Peyer's patch (tissue), 4 donors: ENCODE measurements at regions not wholly inside any gene's neighbourhood (a gene's known extent, or its start where the extent isn't known, plus 50 kb on each side); places are given as distances from the start of the nearest gene placed in this dataset.

ENCODE experiments used
- DNase-seq, 3 donors: peaks; one replicate each; pipeline ENCODE4 v3.0.0-alpha.2; 2017 to 2019
- H3K27ac ChIP-seq, 4 donors: fragments of 200-600 bp; sonication (generic); one replicate each; pipeline ENCODE4 v1.5.1; 2016 to 2019
- H3K27me3 ChIP-seq, 2 donors: fragments of 200-600 bp; sonication (generic); one replicate each; pipeline ENCODE4 v1.5.1; 2019
- H3K36me3 ChIP-seq, 3 donors: fragments of 200-600 bp; sonication (generic); one replicate each; pipeline ENCODE4 v1.5.1; 2016 to 2019
- H3K4me1 ChIP-seq, 4 donors: fragments of 200-600 bp; sonication (generic); one replicate each; pipeline ENCODE4 v1.5.1; 2016 to 2019
- H3K4me3 ChIP-seq, 4 donors: fragments of 200-600 bp; sonication (generic); 1 replicate in 3 of 4; 2 replicates in 1 of 4; pipeline ENCODE4 v1.5.1; 2016 to 2019; ENCODE audit warnings: mild to moderate bottlenecking in 1 of 4
- H3K9me3 ChIP-seq, 4 donors: fragments of 200-600 bp; sonication (generic); one replicate each; pipeline ENCODE4 v1.5.1; 2016 to 2019; ENCODE audit warnings: mild to moderate bottlenecking in 1 of 4
- CTCF ChIP-seq, 6 experiments: fragments of 450-650 bp in 4 of 6; fragments of 200-600 bp in 2 of 6; sonication (generic) in 1 of 6; IDR thresholded peaks; one replicate each; pipeline ENCODE4 v1.5.1; 2017 to 2019; ENCODE audit warnings: antibody characterized with exemption in 6 of 6, mild to moderate bottlenecking in 3 of 6, moderate library complexity in 1 of 6
- POLR2A ChIP-seq, 2 donors: fragments of 450-650 bp; IDR thresholded peaks; one replicate each; pipeline ENCODE4 v1.5.1; 2017; ENCODE audit warnings: antibody characterized with exemption in 2 of 2, mild to moderate bottlenecking in 2 of 2, moderate library complexity in 2 of 2

- H3K27ac ChIP-seq: no peak overlapping the region
- DNase-seq: no peak
Measured at GRCh38 chr6:21798468-21798867, 204.9 kb downstream of the SOX4 start.

GRCh38 chr6:21800330-21800729 is 206.8 kb downstream of the SOX4 start:
- TF ChIP-seq POLR2A (IDR thresholded peaks at IDR 0.05) (no peak), CTCF (IDR thresholded peaks at IDR 0.05) (no peak)
- Histone ChIP-seq H3K9me3 (no peaks in the 10 kb centered on the region), H3K4me3 (no peak overlapping the region), H3K27ac (no peak overlapping the region), H3K36me3 (no peaks in the 10 kb centered on the region), H3K27me3 (no peaks in the 10 kb centered on the region), H3K4me1 (no peaks in the 10 kb centered on the region)
- no peak for DNase-seq

More at GRCh38 chr6:21798468-21798867, 204.9 kb downstream of the SOX4 start:
- H3K27me3 ChIP-seq: no peaks in the 10 kb centered on the region
- H3K9me3 ChIP-seq: no peaks in the 10 kb centered on the region
- TF ChIP-seq CTCF (IDR thresholded peaks at IDR 0.05): no peak
- TF ChIP-seq POLR2A (IDR thresholded peaks at IDR 0.05): no peak
- H3K36me3 ChIP-seq: no peaks in the 10 kb centered on the region
- no peak overlapping the region for H3K4me3 ChIP-seq
- H3K4me1 ChIP-seq: no peaks in the 10 kb centered on the region

GRCh38 chr6:21800948-21801438 is 207.4 kb downstream of the SOX4 start:
- H3K9me3 ChIP-seq: no peaks in the 10 kb centered on the region
- H3K4me1 ChIP-seq: no peaks in the 10 kb centered on the region
- no peaks in the 10 kb centered on the region for H3K27me3 ChIP-seq
- H3K27ac ChIP-seq: no peak overlapping the region
- no peak for DNase-seq
- no peak overlapping the region for H3K4me3 ChIP-seq
- TF ChIP-seq POLR2A (IDR thresholded peaks at IDR 0.05) (no peak), CTCF (IDR thresholded peaks at IDR 0.05) (no peak)
- no peaks in the 10 kb centered on the region for H3K36me3 ChIP-seq

GRCh38 chr6:21801446-21802174 is 208.1 kb downstream of the SOX4 start:
- TF ChIP-seq CTCF (IDR thresholded peaks at IDR 0.05): no peak
- no peak for TF ChIP-seq POLR2A (IDR thresholded peaks at IDR 0.05)
- H3K27ac ChIP-seq: no peak overlapping the region

GRCh38 chr6:21802175-21802822 is 208.7 kb downstream of the SOX4 start:
- Histone ChIP-seq H3K4me3 (no peak overlapping the region), H3K27me3 (no peaks in the 10 kb centered on the region), H3K4me1 (peaks cover 0 to under 1% (median 0%) of the 10 kb centered on the region in 4 donors), H3K36me3 (no peaks in the 10 kb centered on the region), H3K9me3 (no peaks in the 10 kb centered on the region), H3K27ac (no peak overlapping the region)
- TF ChIP-seq POLR2A (IDR thresholded peaks at IDR 0.05) (no peak), CTCF (IDR thresholded peaks at IDR 0.05) (no peak)
- no peak for DNase-seq

More at GRCh38 chr6:21801446-21802174, 208.1 kb downstream of the SOX4 start:
- H3K9me3 ChIP-seq: no peaks in the 10 kb centered on the region
- DNase-seq: no peak
- no peaks in the 10 kb centered on the region for H3K36me3 ChIP-seq
- H3K4me3 ChIP-seq: no peak overlapping the region
- no peaks in the 10 kb centered on the region for H3K27me3 ChIP-seq
- H3K4me1 ChIP-seq: no peaks in the 10 kb centered on the region
